ENCODE measurements at regions not wholly inside any gene's neighbourhood (a gene's known extent, or its start where the extent isn't known, plus 50 kb on each side); places are given as distances from the start of the nearest gene placed in this dataset.

GRCh38 chr3:178079966-178080365 lies 456.3 kb upstream of the KCNMB2 start:
- no peak overlapping the region for H3K4me3 Mint-ChIP-seq
- CTCF ChIA-PET = no interaction called here

GRCh38 chr3:178082326-178082906 lies 453.8 kb upstream of the KCNMB2 start:
- ATAC-seq (no peak), DNase-seq (ENCODE audit: low spot score) (no peak)
- Mint-ChIP-seq H3K4me3 (no peak overlapping the region), H3K36me3 (no peaks in the 10 kb centered on the region), H3K9me3 (no peaks in the 10 kb centered on the region), H3K27ac (no peak overlapping the region), H3K4me1 (peaks cover 47% of the 10 kb centered on the region), H3K27me3 (ENCODE audit: low read depth) (no peaks in the 10 kb centered on the region)
- TF ChIP-seq PRRX2 (CRISPR knock-in tag; IDR thresholded peaks at IDR 0.05) (no peak), GABPB1 (CRISPR knock-in tag; IDR thresholded peaks at IDR 0.05) (no peak)
- TF ChIP-seq, protein P1, sequence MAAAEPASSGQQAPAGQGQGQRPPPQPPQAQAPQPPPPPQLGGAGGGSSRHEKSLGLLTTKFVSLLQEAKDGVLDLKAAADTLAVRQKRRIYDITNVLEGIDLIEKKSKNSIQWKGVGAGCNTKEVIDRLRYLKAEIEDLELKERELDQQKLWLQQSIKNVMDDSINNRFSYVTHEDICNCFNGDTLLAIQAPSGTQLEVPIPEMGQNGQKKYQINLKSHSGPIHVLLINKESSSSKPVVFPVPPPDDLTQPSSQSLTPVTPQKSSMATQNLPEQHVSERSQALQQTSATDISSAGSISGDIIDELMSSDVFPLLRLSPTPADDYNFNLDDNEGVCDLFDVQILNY (CRISPR knock-in tag; IDR thresholded peaks at IDR 0.05) = no peak
- ChIA-PET POLR2A (no interaction called here), CTCF (no interaction called here)

More at GRCh38 chr3:178079966-178080365, 456.3 kb upstream of the KCNMB2 start:
- Mint-ChIP-seq H3K27me3 (ENCODE audit: low read depth) (no peaks in the 10 kb centered on the region), H3K4me1 (peaks cover 28% of the 10 kb centered on the region), H3K9me3 (no peaks in the 10 kb centered on the region; the same call in 1 of the 2 replicates), H3K36me3 (no peaks in the 10 kb centered on the region), H3K27ac (no peak overlapping the region)
- DNase-seq (ENCODE audit: low spot score) (no peak), ATAC-seq (no peak)
- TF ChIP-seq EMX1 (CRISPR knock-in tag; IDR thresholded peaks at IDR 0.05) = no peak
- TF ChIP-seq ZNF281 (CRISPR knock-in tag; IDR thresholded peaks at IDR 0.05) = no peak
- TF ChIP-seq FOXJ3 (CRISPR knock-in tag; IDR thresholded peaks at IDR 0.05; ENCODE audit: borderline replicate concordance) = no peak
- no peak for TF ChIP-seq ZNF317 (CRISPR knock-in tag; IDR thresholded peaks at IDR 0.05; ENCODE audit: borderline replicate concordance, low read depth)
- no peak for TF ChIP-seq ELF4 (CRISPR knock-in tag; IDR thresholded peaks at IDR 0.05; ENCODE audit: low read depth)
- no peak for TF ChIP-seq ZNF423 (CRISPR knock-in tag; IDR thresholded peaks at IDR 0.05)
- TF ChIP-seq ZNF396 (CRISPR knock-in tag; IDR thresholded peaks at IDR 0.05; ENCODE audit: borderline replicate concordance) = no peak
- no peak for TF ChIP-seq NFE2L1 (CRISPR knock-in tag; IDR thresholded peaks at IDR 0.05)
- no peak for TF ChIP-seq ZNF121 (CRISPR knock-in tag; IDR thresholded peaks at IDR 0.05)
- no peak for TF ChIP-seq CREM (CRISPR knock-in tag; IDR thresholded peaks at IDR 0.05)
- TF ChIP-seq ZNF671 (CRISPR knock-in tag; IDR thresholded peaks at IDR 0.05) = no peak
- TF ChIP-seq CTCF (IDR thresholded peaks at IDR 0.05) = no peak
- TF ChIP-seq, protein P2, sequence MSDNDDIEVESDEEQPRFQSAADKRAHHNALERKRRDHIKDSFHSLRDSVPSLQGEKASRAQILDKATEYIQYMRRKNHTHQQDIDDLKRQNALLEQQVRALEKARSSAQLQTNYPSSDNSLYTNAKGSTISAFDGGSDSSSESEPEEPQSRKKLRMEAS (CRISPR knock-in tag; IDR thresholded peaks at IDR 0.05) = no peak
- no peak for TF ChIP-seq ATF1 (CRISPR knock-in tag; IDR thresholded peaks at IDR 0.05)
- TF ChIP-seq, protein P3, sequence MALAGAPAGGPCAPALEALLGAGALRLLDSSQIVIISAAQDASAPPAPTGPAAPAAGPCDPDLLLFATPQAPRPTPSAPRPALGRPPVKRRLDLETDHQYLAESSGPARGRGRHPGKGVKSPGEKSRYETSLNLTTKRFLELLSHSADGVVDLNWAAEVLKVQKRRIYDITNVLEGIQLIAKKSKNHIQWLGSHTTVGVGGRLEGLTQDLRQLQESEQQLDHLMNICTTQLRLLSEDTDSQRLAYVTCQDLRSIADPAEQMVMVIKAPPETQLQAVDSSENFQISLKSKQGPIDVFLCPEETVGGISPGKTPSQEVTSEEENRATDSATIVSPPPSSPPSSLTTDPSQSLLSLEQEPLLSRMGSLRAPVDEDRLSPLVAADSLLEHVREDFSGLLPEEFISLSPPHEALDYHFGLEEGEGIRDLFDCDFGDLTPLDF (CRISPR knock-in tag; IDR thresholded peaks at IDR 0.05) = no peak
- TF ChIP-seq HMGA2 (CRISPR knock-in tag; IDR thresholded peaks at IDR 0.05) = no peak
- POLR2A ChIA-PET = no interaction called here
